AG04449 (cell line): ENCODE measurements at regions not wholly inside any gene's neighbourhood (a gene's known extent, or its start where the extent isn't known, plus 50 kb on each side); places are given as distances from the start of the nearest gene placed in this dataset.

Source experiments
- CTCF ChIA-PET: fragments of 350-600 bp; formaldehyde crosslinking; extraction: SDS; loops from one replicate; lab custom pipeline; 2021; ENCODE audit warnings: antibody characterized with exemption; lab: Yijun Ruan, JAX
- POLR2A ChIA-PET: fragments of 400-600, 350-600 bp; formaldehyde crosslinking; extraction: SDS; loops from one replicate; lab custom pipeline; 2020; ENCODE audit warnings: antibody characterized with exemption, inconsistent platforms; lab: Yijun Ruan, JAX
- DNase-seq: peaks from one replicate; pipeline ENCODE4 v3.0.0-alpha.2; 2010; ENCODE audit warnings: low read depth, low spot score
- H3K4me3 ChIP-seq: 2 replicates; pipeline ENCODE4 v1.5.1; 2011; ENCODE audit warnings: low read depth, mild to moderate bottlenecking, control low read depth, low read length
- TF ChIP-seq, protein P1 (sequence below): IDR thresholded peaks from one replicate; pipeline ENCODE4 v1.5.1; 2011; ENCODE audit warnings: mild to moderate bottlenecking, moderate library complexity, low read length, control low read depth, inconsistent platforms; ENCODE audit not compliant: insufficient read depth; ENCODE audit errors: missing control alignments

DNA sequence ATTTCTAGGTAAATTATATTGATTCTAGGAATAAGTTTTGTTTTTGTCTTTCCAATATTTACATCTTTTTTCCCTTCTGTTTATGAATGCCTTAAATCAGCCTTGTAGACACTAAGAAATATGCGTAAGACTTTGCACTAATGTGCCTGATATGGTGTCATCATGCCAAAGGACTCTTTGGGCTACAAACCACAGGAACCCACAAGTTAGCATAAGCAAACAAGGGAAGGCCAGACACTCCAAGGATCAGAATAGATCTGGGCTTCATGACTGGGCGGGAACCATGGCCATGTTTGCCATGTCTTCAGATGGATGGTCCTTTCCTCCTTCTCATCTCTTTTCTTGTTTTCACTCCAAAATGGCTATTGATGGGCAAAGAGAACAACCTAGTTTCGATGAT lies 242.2 kb upstream of the CHRNA7 start:
- DNase-seq, result no peak
- TF ChIP-seq, protein P1, sequence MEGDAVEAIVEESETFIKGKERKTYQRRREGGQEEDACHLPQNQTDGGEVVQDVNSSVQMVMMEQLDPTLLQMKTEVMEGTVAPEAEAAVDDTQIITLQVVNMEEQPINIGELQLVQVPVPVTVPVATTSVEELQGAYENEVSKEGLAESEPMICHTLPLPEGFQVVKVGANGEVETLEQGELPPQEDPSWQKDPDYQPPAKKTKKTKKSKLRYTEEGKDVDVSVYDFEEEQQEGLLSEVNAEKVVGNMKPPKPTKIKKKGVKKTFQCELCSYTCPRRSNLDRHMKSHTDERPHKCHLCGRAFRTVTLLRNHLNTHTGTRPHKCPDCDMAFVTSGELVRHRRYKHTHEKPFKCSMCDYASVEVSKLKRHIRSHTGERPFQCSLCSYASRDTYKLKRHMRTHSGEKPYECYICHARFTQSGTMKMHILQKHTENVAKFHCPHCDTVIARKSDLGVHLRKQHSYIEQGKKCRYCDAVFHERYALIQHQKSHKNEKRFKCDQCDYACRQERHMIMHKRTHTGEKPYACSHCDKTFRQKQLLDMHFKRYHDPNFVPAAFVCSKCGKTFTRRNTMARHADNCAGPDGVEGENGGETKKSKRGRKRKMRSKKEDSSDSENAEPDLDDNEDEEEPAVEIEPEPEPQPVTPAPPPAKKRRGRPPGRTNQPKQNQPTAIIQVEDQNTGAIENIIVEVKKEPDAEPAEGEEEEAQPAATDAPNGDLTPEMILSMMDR, result no peak
- ChIA-PET POLR2A (no interaction called here), CTCF (no interaction called here)
- H3K4me3 ChIP-seq, result no peak overlapping the region

DNA sequence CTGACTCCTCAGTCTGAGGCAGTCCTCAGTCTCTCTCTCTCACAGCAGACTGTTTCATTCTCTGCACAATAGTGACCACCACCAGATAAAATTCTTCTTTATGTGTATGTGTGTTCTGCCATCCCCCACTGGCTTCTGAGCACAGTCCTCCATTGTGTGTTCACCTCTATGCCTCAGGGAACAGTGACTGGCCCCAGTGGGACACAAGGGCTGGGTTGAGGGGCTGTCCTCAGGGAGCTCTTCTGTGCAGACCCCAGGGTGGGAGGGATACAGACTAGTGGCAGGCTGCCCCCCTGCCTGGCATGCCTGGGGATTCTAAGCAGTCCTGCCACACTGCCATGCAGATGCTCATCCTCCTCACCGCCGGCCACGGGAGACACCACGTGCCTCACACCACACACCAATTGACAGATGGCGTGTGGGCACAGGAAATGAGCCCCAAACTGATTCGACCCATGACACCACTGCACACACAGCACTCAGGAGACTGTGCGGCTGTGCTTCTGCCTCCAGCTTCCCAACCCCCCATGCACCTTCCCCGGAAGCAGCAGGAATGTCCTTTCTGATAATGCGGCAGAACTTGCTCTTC lies 237.6 kb upstream of the CHRNA7 start:
- POLR2A ChIA-PET, result no interaction called here
- DNase-seq, result no peak
- H3K4me3 ChIP-seq, result no peak overlapping the region
- TF ChIP-seq, protein P1, result no peak
- CTCF ChIA-PET, result no interaction called here

DNA sequence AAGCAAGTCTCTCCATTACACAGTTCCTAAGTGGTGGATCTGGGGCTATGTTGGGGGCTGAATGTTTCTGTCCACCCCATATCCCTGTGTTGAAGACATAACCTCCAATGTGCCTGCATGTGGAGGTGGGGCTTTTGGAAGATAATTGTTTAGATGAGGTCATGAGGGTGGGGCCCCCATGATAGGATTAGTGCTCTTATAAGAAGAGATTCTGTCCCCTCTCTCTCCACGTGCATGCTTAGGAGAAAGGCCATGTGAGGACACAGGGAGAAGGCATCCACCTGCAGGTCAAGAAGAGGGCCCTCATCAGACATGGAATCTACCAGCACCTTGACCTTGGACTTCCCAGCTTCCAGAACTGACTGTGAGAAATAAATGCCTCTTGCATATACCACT lies 231.0 kb upstream of the CHRNA7 start:
- TF ChIP-seq, protein P1, result no peak
- POLR2A ChIA-PET, result no interaction called here
- H3K4me3 ChIP-seq, result no peak overlapping the region

DNA sequence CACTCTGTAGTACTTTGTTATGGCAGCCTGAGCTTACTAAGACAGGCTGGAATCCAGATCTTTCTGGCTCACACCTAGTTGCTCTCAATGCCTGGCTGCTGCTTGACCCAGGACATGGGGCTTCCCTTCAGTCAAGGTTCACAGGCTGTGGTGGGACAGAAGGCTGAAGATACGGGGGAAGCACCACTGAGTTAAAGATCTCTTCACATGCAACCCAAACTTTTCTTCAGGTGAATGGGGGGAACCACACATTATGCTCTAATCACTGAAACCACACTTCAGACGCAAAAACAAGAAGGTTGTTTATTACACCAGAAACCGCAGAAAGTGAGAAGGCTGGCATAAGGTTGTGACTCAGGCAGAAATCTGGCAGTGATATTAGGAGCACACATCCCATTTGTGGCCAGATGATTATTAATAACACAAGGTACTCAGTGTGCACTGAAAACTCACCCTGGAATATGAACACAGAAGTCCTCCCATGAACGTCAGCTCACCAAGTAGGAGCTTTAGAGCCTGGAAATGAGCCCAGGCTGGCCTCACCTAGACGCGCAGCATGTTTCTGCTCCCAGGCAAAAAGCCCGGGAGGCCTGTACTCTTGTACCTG lies 230.5 kb upstream of the CHRNA7 start:
- no peak overlapping the region for H3K4me3 ChIP-seq
- CTCF ChIA-PET, result no interaction called here
- TF ChIP-seq, protein P1, result no peak
- POLR2A ChIA-PET, result no interaction called here
- DNase-seq, result no peak

More for the DNA sequence above, 231.0 kb upstream of the CHRNA7 start:
- no peak for DNase-seq
- CTCF ChIA-PET, result no interaction called here

DNA sequence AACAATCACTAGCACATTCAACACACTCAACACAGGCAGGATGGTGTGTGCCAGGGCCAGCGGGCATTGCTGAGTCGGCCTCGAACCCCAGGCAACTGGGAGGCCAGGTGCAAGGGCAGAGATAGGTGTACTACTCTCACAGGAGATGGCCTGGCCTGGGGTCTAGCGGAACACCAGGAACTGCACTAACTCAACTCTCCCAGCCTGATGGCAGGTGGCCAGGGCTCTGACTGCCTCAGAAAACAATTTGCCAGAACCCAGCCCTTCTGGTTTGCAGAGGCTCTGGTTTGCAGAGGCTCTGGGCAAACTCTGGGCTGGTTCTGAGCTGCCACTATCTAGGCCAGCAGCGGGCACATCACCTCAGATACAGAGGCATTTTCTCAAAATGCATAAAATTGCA lies 229.2 kb upstream of the CHRNA7 start:
- no peak for DNase-seq
- TF ChIP-seq, protein P1, result no peak
- ChIA-PET CTCF (no interaction called here), POLR2A (no interaction called here)
- H3K4me3 ChIP-seq, result no peak overlapping the region

DNA sequence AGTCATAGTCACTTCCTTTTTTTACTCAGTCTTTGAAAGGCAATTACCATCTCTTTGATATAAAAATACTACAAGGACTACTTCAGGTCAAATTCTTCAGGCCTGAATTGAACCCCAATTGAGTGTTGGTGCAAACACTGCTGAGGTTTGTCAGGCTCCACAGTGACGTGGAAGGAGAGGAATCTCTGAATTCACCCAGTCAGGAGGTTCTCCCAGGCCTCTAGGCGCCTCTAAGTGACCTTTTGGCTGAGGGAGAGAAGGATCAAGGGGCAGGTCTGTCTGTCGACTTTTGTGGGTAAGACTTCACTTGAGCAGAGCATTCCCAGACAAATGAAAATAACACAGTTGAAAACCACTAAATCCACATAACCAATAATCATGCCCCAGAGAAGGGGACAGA lies 227.6 kb upstream of the CHRNA7 start:
- TF ChIP-seq, protein P1, result no peak
- ChIA-PET CTCF (no interaction called here), POLR2A (no interaction called here)
- no peak overlapping the region for H3K4me3 ChIP-seq
- DNase-seq, result no peak
